HG03469 (cell line): ENCODE measurements at regions not wholly inside any gene's neighbourhood (a gene's known extent, or its start where the extent isn't known, plus 50 kb on each side); places are given as distances from the start of the nearest gene placed in this dataset.
A peak's percentile ranks its signal among the peaks of the same experiment; 100 is the strongest.

Source experiments
- ATAC-seq: cut with Tn5 transposase; IDR thresholded peaks from one replicate; pipeline ENCODE4 v1.9.1; 2021; ENCODE audit warnings: mild to moderate bottlenecking, moderate library complexity, moderate number of reproducible peaks; ENCODE audit not compliant: unreplicated experiment

DNA sequence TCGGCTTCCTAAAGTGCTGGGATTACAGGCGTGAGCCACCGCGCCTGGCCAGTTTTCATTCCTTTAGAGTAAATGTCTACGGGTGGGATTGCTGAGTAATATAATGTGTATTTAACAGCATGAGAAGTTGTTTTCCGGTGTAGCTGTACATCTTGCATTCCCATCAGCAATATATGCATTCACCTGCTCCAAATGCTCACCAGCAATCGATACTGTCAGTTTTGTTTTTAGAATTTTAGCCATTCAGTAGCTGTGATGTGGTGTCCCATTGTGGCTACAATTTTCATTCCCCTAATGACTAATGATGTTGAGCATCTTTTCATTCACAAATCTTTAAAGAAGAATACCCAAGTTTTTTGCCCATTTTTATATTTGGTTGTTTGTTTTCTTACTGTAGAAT lies 134.8 kb upstream of the RGMA start:
- peak; percentile 64 for ATAC-seq

DNA sequence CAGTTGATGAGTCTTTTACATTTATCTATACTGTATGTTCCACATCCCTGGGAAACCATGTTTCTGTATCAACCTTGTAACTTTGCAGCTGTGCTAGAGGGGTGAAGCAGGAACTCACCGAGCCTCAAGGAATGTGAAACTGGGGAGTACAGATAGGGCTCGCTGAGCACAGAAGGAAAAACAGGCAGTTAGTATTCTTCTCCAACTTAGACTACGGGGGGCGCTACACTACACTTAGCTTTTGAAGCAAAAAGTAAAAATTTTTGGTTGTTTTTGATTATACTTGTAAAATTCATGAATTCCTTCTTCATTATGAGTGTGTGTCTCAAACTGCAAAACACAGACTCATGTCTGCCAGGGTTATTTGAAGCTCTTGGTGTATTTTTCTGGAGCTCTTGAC lies 132.7 kb upstream of the RGMA start:
- ATAC-seq = no peak

DNA sequence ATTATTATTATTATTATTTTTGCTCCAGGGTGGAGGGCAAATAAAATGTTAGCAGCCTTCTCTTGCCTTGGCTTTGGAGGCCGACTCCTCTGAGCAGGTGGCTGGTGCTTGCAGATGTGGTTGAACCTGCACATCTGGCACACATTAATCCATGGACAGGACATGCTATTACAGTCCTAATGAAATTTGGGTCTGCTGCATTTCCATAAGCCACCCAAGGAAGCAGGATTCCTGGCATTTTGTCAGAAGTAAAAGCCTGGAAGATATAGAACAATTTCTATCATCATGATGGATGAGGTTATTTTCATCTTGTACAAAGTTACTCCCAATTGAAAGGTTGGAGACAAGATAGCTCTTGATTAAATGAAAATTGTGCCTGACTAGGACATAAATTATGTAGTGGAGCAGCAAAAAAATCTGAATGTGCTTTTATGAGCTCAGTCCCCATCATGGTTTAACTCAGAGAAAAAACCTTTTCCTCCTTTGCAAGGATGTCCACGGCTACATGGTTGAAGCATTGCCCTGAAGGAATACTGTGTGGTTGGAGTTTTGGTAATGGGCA lies 130.9 kb upstream of the RGMA start:
- no peak for ATAC-seq

DNA sequence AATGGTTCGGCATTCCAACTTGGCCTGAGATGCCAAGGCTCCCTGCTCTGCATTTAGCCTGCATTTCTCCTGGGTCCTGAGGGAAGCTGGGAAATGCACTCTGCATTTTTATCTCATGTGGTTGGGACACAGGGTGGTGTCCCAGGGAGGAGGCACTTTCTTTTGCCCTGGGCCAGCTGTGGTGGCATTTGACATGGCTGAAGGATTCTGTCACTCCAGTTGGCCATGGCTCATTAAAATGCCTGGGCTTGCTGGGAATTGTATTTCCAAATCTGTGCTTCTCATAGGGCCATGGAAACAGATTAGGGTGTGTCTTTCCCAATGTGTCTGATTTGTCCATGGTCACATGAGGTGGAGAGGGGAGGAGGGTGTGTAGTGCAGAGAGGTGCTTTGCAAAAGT lies 128.3 kb upstream of the RGMA start:
- no peak for ATAC-seq

DNA sequence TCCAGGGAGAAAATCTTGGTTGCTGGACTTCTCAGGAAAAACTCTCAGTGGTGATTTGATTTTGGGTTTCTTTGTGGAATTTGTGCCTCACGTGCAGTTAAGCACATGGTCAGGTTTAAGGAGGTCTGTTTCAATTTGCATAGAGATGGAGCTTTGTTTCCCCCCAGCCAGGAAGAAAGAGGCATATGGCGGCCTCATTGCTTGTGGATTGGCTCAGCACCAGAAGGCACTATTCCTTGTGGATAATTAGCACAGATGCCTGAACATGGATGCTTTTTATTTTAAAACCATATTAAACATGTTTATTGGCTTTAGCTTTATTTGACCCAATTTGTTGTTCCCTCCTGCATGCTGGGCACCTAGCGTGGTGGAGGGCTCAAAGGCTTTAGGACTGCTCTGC lies 125.1 kb upstream of the RGMA start:
- no peak for ATAC-seq

DNA sequence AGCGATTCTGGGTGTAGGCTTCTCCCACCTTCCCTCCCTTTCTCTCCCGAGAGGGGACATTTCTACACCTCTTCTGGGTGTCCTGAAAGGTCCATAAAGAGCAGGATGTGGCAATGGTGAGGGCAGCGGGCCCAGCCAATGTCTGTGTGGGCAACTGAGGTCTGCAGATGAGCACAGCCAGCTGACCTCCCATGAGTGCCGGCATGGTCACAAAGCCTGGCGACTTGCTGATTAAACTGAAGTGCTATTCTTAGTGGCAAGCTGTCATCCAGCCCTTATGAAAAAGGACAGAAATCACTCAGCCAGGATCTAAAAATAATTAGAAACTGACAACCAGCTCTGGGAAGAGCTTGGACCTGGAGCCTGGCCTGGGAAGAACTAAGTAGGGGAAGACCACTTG lies 124.3 kb upstream of the RGMA start:
- no peak for ATAC-seq

DNA sequence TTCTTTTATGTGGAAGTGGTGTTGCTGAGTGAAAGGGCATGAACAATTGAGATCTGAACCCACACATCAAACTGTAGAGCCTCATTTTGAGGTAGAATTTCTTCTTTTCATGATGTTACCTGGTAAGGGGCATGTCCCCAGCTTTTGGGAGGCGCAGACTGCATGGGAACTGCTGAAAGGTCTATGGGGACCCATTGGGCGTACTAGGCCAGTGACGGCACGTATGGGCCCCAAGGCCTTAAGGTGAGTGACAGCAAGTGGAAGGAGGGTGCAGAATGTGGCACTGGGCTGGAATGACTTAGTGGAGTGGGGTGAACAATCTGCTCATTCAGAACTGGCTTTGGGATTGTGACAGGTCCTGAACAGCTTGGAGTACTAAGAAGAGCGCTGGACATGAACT lies 123.6 kb upstream of the RGMA start:
- ATAC-seq = no peak

DNA sequence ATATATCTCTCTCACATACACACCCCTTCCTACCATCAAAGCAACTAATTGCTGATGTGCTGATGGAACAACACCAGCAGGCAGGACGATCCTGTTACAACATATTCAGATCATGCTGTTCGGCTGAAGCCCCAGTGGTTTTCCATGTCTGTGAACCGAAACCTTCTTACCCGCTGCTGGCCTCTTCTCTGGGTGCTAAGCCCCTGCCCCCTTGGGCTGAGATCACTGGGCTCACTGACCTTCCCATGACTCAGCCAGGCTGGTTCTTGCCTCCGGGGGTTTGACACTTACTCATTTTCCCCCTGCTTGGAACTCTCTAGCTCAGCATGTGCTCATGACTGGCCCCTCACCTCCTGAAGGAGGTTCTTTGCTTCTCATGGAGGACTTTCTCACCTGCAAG lies 122.0 kb upstream of the RGMA start:
- ATAC-seq = no peak

DNA sequence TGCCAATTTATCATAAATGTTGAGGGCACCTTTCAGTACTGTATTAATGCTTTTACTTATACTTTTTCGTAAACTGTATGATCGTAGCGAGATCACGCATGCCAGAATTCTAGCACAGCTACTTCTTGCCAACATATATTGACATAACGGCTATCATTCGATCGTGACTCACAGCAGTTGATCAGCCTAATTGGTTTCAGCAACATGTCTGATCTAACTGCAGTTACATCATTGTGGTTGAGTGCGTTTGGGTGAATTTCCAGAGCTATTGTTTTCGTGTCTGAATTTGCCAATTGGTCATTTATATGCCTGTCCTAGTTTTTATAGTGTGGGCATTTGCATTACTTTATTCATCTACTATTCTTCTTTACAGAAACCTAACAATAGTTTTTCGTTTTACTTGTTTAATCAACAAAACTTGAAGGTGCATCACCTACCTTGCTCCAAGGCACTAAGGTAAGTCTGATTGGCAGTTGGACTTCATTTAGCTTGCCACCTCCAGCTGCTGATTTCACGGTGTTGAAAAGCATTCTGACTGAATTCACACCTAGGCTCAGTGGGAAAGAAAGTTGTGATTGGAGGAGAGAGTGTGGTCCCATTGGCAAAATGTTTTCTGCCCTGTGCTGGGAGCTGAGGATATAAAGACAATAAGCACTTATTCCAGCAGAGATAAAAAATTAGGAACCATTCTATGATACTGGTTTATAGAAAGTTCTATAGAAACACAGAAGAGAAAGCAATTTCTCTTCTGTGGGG lies 120.9 kb upstream of the RGMA start:
- no peak for ATAC-seq

DNA sequence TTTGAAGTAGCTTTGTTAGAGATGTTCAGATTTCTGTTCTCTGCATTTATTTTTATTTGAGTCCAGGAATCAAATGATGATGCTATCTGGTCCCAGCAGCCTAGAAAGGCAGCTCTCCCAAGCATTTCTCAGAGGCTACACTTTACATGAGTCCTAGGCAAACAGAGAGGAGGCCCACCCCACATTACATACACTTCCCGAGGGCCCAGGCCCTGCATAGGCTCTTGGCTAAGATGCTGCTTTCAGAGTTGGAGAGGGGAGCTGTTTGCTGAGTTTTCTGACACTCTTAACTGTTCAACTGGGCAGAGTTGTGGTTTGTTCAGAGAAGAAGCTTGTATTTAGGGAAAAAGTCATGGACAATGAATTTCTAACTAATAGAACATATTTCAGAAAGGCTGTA lies 117.9 kb upstream of the RGMA start:
- ATAC-seq = no peak

DNA sequence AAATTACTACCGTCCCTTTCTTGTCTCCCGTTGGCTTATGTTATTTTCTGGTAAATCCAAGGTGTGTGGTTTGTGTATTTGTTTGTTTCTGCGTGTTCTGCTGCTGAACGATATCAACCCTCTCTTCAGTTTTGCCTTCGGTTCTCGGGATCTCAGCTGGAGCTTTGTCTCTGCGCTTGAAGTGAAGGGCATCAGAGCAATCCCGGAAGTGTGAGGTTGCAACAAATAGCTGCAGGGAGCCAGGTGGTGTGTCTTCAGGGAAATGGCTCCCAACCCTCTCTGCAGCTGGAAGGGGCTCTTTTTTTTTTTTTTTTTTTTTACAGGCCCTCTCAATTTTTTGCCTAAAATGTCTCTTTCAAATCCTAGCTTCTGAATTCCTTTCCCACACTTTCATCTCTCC lies 116.4 kb upstream of the RGMA start:
- ATAC-seq = no peak

DNA sequence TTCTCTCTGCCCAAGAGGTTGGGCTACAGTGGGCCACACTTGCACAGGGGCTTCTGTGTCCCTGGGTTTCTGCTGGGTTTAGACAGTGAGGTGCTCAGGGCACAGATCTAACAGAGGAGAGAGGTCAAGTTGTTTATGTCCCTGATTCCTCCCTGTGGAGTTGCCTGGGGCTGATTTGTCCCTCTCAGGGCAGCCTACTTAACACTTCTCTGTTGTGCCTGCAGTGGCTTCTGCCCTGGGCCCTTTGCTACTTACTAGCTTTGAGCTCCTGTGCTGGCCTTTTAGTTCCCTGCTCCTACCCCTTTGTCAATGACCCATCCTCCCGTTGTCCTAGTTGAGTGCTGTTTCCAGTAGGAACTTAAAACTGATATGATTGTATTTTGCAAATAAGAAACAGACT lies 114.0 kb upstream of the RGMA start:
- no peak for ATAC-seq

DNA sequence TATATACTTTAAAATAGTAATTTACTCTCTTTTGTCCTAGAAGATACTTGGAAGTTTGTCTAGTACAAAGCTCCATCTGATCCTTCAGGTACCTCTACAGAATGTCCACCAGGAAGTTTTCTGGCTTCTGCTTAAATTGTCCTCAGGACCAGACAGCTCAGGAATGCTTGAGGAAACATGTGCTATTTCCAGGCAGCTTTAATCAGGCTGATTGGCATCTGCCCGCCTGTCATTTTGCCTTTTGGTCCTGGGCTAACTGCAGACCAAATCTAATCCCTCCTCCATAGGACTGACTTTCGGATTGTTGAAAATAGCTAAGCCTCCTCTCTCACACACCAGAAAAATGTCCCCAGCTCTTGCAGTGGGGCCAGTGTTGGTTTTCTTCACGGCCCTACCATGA lies 113.4 kb upstream of the RGMA start:
- ATAC-seq = no peak

DNA sequence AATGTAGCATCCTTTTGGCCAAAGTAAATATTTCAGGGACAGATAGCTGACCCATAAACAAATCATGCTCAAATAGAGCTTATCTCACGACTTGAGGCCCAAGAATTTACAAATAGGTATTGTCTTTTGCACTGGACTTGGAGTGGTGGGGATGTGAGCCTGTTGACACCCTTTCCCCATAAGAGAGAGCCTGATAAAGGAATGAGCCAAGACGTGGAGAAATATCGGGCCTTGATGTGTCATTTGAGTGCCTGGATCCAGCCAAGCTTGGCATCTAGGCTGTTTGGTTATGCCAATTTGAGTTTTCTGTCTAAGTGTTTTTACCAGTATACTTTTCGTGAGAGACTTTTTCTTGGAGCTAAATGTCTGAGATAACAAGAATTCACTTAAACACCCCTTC lies 112.9 kb upstream of the RGMA start:
- ATAC-seq = no peak

DNA sequence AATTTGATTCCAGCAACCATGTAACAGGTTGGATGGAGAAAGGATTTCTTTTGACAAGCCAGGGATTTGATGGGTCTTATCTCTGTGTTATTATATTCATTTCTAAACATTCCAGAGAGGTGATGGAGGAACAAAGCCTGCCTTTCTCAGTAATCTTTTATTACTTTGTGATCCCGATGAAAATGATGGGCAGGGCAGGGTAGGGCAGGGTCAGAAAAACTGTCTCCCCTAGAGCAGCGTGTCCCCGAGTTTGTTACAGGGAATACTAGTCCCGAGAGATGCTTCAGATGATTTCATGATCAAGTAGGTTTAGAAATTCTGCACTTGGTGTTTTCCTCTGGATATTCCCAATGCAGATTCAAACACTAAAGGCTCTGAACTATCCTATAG lies 111.8 kb upstream of the RGMA start:
- no peak for ATAC-seq

DNA sequence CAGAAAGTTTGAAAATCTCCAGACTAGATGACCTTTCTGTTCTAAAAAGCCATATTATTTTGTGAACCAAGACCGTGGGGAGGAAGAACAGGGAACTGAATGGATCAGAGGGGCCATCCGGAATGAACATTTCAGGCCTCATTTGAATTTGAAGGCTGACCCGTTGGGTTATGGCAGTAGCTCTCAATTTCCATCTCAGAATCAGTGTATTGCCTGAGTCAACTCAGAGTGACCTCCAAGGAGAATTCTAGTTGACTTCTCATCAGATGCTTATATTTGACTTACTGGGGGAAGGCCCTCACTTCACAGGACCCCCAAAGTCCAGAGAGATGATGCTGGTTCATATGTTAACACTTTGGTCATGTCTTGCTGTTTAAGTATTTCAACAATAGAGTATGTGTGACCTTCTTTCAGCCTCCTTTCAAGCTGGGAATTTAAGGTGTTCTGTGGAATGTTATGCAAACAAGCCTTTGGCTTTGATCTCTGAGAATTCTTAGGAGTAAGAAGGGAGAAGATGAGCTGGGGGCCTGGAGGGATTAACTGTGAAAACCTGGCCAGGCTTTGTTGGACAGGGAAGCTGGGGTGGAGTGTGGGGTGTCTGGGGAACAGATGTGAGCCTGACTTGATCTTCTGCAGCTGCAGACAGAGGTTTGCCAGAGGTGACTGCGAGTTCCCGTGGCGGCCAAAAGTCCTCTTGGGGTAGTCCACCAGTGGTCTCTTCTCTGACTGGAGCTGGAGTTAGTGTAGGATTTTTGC lies 111.2 kb upstream of the RGMA start:
- no peak for ATAC-seq

DNA sequence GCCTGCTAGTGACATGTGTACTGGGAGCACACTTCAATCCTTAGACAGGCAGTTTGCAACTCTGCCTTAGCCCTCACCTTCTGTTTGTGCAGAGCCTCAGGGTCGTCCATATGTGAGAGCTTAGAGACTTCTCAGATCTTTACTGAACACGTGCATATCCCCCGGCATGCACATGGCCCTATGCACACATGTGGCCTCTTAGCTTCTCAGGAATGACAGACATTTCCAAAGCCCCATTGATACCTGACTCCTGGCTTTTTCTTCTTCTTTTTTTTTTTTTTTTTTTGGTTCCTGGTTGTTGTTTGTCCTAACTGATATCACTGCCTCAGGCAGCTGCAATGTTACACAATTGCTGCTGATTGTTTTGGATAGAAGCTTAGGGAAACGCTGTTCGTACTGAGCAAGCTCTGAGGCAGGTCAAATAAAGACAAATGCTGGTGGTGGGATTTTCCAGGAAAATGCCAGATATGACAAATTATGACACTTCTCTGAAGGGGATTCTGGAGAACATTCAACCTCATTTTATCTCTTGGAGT lies 107.2 kb upstream of the RGMA start:
- no peak for ATAC-seq

DNA sequence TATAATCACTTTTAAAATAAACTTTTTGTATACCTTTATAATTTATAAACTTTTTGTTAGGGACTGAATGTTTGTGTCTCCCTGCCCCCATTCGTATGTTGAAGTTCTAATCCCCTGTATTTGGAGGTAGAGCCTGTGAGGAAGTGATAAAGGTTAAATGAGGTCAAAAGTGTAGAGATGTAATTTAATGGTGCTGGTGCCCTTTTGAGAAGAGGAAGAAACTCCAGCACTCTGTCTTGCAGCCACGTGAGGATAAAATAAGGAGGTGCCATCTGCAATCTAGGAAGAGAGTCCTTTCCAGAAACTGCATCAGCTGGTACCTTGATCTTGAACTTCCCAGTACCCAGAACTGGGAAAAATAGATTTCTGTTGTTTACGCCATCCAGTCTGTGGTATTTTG lies 106.1 kb upstream of the RGMA start:
- ATAC-seq = no peak

DNA sequence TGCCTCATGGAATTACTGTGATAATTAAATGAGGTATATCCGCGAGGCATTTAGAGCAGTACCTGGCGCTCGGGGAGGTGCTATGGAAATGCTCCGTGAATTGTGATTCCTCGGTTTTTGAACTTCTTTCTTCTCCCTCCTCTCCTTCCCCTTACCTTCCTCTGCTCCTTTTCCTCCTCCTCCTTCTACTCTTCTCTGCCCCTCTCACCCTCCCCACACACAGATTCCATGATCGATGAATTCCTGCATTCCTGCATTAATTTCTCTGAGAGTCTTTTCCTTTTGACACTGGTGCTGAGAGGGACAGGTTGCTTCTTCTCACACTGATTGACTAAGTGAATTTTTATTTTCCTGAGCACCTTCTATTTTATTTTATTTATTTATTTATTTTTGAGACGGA lies 101.2 kb upstream of the RGMA start:
- no peak for ATAC-seq

DNA sequence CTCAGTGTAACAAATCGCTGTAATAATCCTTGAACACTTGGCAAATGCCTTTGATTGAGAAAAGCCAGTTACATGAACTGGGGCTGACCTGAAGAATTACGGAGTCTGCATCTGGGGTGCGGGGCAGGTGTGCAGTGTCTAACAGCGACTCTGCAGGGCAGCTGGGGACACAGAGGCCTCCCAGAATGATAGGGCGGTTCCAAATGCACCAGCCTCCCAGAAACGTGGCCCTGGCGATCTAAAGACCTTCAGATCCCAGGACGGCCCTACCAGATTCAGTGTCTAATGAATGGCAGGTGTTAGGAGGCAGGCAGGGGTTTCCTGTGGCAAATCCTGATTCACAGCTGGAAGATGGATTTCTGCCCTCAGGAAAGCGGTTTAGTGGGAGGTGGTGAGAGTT lies 100.5 kb upstream of the RGMA start:
- no peak for ATAC-seq

DNA sequence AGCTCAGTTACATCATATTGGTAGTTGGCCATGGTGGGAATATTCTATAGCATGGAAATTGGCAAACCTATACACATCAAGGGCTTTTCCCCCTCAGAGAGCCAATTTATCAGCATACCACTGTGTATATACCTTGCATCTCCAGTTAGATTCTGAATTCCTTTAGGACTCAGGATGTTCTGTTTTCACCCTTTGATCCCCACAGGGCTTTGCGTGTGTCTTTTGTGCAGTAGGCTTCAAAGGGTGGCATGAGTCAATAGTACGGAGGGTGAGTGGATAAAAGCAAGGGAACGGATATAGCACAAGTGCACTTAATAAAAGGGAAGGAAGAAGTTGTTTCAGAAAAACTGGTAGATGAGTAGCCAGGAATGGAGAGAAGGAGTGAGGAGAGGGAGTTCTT lies 99.2 kb upstream of the RGMA start:
- ATAC-seq = no peak

DNA sequence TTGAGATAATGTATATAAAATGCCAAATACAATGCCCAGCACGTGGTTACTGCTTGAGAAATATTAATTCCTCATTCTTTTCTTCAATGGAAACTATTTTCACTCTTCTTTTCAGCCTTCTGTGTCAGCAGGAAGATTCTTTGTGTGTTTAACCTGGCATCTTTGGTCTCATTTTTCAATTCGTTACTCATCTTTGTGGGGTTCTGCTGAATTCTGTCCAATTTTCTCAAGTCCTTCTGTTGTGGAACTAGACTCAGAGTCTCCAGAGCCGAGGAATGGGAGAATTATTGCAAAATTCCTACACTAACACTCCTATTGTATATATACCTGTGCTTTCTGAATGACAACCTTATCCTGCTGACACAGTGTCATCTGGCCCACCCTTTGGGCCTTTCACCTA lies 96.8 kb upstream of the RGMA start:
- ATAC-seq = no peak
